GM10266 (cell line): ENCODE measurements at regions not wholly inside any gene's neighbourhood (a gene's known extent, or its start where the extent isn't known, plus 50 kb on each side); places are given as distances from the start of the nearest gene placed in this dataset.

Experiments
- DNase-seq: peaks from one replicate; pipeline ENCODE4 v3.0.0; 2012; ENCODE audit errors: extremely low spot score
- TF ChIP-seq, protein P1 (sequence below): IDR thresholded peaks from 2 replicates; pipeline ENCODE4 v1.5.1; 2012; ENCODE audit warnings: mild to moderate bottlenecking, low read depth; ENCODE audit not compliant: control insufficient read depth, insufficient read depth; ENCODE audit errors: missing control alignments

DNA sequence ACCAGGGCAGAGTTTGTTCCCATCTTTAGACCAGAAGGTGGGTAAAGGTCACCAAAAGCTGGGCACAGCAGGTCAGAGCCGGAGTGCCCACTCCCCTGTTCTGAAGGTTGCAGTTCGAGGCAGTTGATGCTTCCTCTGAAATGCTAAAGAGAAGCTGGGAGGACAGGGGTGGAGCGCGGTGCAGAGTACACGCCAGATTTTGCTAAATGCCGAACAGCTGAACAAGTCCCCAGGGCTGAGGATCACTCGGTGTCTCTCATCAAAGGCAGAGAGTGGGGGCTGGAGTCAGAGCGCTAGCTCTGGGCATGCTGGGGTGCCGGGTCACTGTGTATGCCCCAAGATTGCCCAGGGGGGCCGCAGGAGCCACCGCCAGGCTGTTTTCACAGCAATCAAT lies 197.0 kb downstream of the BCOR start:
- no peak for DNase-seq
- TF ChIP-seq, protein P1, sequence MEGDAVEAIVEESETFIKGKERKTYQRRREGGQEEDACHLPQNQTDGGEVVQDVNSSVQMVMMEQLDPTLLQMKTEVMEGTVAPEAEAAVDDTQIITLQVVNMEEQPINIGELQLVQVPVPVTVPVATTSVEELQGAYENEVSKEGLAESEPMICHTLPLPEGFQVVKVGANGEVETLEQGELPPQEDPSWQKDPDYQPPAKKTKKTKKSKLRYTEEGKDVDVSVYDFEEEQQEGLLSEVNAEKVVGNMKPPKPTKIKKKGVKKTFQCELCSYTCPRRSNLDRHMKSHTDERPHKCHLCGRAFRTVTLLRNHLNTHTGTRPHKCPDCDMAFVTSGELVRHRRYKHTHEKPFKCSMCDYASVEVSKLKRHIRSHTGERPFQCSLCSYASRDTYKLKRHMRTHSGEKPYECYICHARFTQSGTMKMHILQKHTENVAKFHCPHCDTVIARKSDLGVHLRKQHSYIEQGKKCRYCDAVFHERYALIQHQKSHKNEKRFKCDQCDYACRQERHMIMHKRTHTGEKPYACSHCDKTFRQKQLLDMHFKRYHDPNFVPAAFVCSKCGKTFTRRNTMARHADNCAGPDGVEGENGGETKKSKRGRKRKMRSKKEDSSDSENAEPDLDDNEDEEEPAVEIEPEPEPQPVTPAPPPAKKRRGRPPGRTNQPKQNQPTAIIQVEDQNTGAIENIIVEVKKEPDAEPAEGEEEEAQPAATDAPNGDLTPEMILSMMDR: no peak

- no peak for DNase-seq
- TF ChIP-seq, protein P1: no peak
Measured at GRCh38 chrX:39903343-39903742, 194.4 kb downstream of the BCOR start.

DNA sequence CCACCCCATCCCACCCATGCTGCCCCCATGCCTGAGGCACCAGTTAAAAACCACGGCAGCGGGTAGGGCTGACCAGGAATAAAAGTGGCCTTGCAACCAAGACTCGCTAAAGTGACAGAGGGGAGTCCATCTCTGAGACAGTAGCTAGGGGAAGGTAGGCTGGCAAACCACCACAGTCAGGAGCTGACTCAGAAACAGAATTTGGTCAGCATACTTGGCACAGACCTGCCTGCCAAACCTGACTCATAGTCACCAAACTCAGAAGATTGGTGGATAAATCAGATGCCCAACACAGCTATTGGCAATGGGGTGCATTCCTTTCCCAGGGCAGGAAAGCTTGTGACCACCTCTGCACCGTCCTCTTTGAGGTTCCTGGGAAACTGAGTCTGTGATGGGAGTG lies 193.8 kb downstream of the BCOR start:
- TF ChIP-seq, protein P1: no peak
- no peak for DNase-seq

GRCh38 chrX:39904816-39905537 lies 192.8 kb downstream of the BCOR start:
- no peak for DNase-seq

GRCh38 chrX:39905538-39905891 lies 192.2 kb downstream of the BCOR start:
- DNase-seq: no peak
- TF ChIP-seq, protein P1: no peak

More at GRCh38 chrX:39904816-39905537, 192.8 kb downstream of the BCOR start:
- TF ChIP-seq, protein P1: no peak

- TF ChIP-seq, protein P1: no peak
- DNase-seq: no peak
Measured at GRCh38 chrX:39905946-39906345, 191.8 kb downstream of the BCOR start.

DNA sequence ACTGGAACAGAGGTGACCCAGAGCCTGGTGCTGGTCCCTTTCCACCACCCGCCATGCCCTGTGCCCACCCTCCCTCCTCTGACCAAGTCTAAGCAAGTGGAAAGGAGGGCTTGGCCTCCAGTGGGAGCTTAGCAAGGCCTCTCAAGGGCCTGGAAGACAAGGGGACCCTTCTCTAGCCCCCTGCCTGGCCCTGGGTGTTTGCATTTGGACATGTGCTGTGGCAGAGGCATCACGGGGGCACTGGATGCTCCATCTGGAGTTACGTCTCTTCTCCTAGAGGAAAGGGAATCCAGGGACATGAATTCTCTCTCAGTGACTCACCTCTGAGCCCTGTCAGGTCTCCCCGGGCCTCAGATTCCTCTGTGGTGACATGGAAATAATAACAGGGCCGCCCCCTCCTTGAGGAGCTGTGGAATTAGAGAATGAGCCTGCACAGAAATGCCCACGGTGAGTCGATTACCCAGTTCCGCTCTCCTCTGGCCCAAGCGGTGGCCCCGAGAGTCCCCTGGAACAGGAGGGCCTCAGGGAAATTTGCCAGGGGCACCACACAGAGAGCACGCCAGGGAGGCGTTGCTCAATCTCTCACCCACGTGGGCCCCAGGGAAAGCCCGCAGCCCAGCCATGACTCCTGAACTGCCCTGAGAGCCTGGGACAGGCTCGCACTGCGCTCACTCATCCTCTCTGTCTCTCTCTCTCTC lies 189.6 kb downstream of the BCOR start:
- TF ChIP-seq, protein P1: no peak
- DNase-seq: no peak
